HG03066 (cell line): ENCODE measurements at regions not wholly inside any gene's neighbourhood (a gene's known extent, or its start where the extent isn't known, plus 50 kb on each side); places are given as distances from the start of the nearest gene placed in this dataset.

ENCODE experiments used
- ATAC-seq: cut with Tn5 transposase; IDR thresholded peaks from one replicate; pipeline ENCODE4 v1.9.1; 2021; ENCODE audit warnings: low read depth; ENCODE audit not compliant: unreplicated experiment

DNA sequence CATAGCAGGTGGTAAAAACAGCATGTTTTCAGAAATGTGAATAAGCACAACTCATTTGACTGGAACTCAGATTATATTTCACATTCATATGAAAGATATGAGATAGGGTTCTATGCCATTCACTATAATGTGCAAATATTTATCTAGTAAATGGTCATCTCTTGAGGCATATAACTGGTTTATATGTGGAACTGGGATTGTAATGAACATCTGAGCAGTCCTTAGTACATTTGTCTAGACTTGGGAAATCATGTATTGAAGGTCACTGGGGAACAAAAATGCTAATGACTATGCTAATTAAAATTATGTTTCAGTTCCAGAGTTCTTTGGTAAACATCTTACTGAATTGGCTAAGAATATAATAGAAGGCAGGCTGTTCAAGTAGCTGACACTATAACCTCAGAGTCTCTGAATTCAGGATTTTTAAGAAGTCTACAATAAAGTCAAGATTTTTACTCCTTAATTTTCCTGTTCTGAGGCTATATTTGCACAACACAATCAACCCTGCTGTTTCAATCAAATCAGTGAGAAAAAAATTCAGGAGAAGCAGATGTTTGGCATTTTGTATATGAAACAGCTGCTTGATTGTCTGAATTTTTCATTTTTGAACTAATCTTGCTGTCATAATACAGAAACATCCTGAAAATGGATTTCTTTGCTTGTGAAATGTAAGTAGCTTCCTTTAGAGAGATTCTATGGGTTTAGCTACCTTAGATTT is 244.8 kb upstream of the RGS18 start:
- ATAC-seq = no peak

DNA sequence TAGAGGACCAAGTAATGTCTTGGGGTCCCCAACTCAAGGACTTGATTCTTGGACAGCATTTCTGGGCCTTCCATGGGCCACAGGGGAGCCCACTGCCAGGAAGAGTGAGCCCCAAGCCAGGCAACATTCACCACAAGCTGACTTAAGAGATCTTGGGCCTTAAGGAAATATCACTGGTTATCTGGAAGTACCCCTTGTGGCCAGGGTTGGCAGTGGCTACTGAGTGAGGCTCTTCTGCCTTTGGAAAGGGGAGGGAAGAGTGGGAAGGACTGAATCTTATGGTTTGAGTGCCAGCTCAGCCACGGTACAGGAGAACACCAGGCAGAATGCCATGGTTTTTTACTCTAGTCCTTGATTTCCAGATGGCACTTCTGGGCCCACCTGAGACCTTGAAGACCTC is 228.9 kb upstream of the RGS18 start:
- ATAC-seq = no peak

DNA sequence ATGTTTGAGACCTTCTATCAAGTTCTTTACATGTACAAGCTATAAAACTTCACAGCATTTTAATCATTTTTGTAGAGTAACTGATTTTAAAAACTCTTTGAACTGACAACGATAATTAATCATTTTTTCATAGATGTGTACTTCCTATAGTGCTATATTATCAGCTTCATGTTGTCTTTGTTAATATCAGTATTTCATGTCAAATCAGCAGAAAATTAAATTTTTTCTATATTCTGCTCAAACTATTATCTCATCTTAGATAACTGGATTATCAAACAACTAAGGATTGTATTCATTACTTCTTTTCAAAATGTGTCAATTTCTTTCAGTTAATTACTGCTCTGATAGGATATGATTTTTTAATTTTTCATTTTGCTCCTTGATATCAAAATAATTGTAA is 214.6 kb upstream of the RGS18 start:
- ATAC-seq = no peak

DNA sequence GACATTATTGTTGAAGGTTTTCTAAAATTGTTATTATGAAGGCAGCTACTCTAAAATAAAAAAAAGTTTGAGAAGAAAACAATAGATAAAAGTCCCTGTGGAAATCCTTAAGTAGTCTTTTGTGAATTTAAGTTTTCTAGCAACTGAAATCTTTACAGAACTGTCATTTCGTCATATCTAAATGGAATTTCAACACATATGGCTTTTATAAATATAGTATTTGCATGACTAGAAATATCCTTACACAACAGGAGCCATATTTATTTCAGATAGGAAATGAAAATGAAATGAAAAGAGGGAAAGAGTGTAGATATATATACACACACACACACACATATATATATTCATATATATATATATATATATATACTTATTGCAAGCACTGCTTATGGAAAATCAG is 204.7 kb upstream of the RGS18 start:
- no peak for ATAC-seq

DNA sequence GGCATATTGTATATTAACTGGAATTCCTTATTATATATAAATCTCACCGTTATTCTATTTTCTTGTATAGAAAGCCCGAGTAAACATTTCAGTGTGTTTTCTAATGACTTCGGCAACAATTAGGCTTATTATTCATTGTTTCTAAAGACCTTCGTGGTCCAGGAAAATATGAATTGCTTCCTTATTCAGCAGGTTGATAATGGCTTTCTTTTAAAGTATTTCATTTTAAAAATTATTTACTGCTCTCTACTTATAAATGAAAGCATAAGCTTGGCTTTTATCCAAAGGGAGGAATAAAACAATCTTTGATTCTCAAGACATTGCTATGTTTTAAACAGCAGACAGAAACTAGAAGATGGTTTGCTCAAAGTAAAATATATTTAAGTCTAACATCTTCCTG is 198.4 kb upstream of the RGS18 start:
- ATAC-seq = no peak

DNA sequence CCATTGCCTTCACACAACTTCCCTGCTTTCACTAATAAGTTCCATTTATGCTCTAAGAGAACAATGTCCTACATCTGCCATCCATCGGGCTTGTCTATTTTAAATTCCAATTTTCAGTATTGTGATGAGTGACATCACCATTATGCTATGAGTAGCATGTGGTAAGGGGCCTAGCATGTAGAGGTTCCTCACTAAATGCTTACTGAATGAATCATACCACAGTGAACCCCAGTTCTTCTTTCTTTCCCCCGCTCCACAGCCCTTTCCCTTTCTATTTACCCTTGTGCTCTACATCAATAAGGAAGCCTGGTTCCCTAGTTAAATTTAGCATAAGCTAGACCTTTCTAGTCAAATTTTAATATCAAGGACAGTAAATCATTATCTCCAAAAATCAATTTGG is 195.0 kb upstream of the RGS18 start:
- no peak for ATAC-seq

DNA sequence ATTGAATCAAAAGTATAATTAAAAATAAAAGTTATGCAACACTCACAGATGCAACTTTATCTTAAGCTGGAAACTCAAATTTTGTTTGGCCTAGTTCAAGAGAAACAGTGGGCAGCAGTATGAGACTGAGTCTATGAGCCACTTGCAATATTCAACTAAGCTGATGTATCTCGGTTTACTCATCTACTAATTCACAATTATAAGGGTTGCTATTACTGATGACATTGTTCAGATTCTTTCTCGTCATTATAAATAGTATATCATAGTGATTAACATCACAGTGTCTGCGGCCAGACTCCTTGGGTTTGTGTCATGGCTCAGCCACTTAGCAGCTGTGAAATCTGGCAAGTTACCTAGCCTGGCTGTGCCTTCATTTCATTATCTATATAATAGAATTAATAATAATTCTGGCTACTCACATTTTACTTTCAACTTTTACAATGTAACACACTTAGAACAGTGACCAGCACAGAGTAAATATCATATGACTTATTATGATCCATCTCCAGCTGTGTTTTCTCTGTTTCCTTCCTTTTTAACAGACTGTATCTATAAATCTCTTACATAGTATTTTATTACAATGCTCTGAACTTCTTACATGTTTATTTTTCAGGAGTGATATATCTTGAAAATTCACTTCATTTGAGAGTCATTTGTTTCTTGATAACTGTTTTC is 194.3 kb upstream of the RGS18 start:
- no peak for ATAC-seq

DNA sequence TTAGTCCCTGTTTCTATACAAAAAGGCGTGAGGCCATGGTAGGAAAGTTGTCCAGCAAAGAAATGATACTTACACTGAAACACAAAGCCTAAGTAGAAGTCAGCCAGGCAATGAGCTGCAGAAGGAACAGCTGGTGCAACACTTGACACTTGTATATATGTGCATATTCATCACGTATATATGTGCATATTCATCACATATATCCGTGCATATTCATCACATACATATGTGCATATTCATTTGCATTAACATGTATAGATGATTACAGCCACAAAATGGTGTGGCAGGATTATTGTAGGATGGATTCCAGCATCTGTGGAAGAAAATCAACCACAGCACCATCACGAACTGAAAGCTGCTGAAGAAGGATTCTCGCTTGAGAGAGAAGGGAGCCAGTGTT is 189.0 kb upstream of the RGS18 start:
- no peak for ATAC-seq

DNA sequence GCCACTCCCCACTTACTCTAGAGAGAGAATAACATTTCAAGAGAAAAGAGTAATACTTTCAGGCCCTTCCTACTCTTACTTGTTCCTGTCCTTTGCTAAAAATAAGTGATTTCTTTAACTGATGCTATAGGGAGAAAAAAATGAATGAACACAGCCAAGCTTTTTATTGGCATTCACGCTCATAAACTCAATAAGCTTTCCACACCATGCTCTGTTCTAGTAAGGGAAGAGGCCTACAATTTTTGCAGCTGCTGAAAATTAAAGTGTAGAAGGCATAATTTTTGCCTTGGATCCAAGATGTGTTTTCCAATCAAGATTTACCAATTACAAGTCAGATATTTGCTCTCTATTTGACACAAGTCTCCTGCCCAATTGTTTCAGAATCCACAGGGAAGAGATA is 188.1 kb upstream of the RGS18 start:
- ATAC-seq = no peak

DNA sequence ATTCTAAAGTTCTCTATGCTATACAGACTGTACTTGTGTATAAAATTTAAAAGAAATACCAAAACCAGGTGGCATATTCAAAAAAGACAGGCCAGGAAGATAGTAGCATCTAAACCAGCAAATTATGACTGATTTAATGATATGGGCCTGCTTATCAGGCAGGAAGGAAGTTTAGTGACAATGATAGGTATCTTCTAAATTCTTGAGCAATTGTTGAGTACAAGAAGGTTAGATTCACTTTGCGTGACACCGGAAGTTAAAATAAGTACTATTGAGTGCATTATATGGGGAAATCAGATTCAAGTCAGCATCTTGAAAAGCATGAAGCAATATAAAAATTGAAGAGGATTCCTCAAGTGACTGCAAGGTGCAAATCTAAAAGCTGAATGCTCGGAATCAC is 186.8 kb upstream of the RGS18 start:
- ATAC-seq = no peak

DNA sequence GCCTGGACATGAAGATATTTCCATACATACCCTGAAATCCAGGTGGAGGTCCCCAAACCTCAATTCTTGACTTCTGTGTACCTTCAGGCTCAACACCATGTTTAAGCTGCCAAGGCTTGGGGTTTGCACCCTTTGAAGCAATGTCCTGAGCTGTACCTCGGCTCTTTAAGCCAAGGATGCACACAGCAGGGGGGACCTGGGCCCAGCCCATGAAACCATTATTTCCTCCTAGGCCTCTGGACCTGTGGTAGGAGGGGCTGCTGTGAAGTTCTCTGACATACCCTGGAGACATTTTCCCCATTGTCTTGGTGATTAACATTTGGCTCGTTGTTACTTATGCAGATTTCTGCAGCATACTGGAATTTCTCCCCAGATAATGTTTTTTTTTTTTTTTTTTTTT is 184.3 kb upstream of the RGS18 start:
- no peak for ATAC-seq

DNA sequence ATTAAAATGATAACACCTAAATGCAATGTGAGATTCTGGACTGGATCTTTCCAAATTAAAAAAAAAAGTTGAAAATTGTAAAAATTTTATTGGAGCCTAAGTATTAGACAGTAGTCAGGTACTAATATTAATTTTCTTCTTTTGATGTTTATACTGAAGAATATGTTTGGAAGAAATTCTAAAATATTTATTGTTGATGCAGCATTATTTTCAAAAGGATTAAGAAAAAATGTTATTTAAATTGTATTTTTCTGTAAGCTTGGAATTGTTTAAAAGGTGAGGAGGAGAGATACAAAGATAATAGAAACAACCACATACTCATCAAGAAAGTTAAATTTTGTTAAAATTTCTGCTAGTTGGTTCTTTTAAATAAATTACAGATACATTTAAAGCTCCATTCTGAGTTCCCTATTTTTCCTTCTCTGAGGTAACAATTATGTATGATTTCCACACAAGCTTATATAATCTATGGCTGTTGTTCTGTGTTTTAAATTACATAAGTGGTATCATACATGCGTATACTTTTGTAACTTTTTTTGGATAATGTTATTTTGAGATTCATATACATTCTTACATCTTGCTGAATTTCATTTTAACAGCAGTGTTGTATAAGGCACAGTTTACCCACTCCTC is 180.3 kb upstream of the RGS18 start:
- ATAC-seq = no peak

DNA sequence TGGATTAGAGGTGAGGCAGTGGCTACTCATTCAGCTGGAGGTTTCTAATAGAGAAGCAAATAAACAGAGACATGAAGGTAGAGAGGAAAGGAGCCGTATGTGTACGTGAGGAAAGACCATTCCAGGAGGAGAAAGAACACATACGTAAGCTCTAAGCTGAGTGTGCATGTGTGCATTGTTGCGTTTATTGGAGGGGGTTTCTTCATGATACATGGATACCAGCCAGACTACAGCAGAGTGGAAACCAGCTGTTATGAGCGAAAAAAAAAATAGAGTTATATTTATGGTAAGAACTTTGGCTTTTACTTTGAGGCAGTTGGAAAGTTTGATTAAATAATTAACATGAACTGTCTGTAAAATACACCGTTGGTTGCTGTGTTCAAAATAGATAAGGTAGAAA is 173.4 kb upstream of the RGS18 start:
- no peak for ATAC-seq

DNA sequence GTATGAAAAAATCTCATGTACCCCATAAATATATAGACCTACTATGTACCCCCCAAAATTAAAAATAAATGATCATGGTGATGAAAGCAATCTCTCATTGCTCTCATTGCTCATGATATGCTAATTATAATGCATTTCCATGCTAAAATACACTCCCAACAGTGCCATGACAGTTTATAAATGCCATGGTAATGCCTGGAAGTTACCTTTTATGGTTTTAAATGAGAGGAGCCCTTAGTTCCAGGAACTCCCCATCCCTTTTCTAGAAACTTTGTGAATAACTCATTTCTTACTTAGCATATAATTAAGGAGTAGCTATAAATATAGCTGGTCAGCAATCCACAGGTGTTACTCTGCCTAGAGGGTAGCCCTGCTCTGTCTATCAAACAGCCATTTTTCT is 166.1 kb upstream of the RGS18 start:
- no peak for ATAC-seq

DNA sequence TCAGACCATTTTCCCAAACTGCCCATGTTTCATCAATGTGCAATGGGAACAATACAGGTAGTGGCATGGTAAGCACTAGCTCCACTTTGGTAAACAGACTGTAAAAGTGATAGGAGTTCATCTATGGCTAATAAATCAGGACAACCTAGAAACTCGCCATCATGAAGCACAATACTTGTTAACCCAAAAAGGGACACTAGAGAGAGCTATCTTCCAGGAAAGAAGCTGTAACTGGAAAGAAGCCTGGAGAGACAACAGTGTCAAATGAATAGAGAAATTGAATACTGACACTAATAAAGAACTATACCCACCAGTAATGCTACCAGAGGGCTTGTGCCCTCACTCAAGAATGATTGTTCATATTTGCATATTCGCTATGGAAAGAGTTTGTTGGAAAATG is 164.7 kb upstream of the RGS18 start:
- ATAC-seq = no peak

DNA sequence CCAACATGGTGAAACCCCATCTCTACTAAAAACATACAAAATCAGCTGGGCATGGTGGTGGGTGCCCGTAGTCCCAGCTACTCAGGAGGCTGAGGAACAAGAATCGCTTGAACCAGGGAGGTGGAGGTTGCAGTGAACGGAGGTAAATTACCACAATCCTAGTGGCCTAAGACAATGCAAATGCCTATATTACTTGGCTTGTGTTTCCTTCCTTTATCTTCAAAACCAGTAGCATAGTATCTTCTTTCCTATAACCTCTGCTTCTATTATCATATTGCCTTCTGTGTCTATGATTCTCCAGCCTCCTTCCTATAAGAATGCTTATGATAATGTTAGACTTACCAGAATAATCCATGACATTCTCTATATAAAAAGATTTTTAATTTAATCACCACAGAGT is 156.2 kb upstream of the RGS18 start:
- ATAC-seq = no peak

DNA sequence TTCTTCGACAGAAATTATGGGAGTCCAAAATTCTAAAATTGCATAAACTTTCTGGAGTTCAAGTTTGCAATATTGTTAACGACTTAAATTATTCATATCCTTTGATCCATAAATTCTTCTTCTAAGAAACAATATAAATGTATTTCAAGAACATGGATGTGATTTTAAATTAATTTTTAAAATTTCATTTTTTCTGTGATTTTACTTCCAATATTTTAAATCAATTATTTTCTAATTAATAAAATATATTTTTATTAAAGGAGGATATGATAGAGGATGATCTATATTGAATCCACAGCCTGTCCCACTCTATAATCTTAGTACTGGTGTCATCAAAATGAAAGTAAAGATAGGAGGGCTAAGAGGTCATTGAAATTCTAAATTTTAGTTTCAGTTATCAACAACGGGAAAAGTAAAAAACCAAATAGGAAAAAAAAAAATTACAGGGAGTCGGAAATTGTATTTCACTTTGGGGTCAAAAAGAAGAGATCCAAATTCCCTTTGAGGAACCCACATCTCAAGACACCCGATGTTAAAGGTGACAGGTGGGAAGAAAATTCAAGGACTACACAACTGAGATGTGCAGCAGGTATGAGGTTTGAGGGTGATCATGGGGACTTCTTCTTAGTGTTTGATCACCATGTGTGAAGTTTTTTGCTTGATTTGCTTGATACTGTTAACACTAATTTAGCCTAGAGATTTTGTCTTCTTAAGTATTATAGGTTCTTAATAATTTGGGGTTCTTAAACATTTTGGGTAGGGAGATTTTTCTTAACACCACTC is 154.8 kb upstream of the RGS18 start:
- ATAC-seq = no peak

DNA sequence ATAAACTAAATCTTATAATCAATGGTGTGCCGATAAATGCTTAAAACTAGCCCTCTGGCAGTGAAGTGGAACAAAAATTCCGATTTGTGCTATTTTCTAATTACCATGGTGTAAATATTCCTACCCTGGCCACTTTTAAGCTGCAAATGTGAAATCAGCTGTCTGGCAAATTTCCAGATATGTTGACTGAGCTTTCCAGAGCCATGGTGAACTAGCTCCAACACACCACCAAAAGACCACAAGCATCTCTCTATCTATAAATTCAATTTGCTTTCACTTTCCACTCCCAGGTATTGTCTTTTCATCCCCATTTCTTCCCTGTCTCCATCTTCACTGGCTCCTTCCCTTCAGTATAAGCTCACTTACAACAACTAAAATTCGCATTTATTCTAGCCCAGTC is 152.3 kb upstream of the RGS18 start:
- ATAC-seq = no peak

DNA sequence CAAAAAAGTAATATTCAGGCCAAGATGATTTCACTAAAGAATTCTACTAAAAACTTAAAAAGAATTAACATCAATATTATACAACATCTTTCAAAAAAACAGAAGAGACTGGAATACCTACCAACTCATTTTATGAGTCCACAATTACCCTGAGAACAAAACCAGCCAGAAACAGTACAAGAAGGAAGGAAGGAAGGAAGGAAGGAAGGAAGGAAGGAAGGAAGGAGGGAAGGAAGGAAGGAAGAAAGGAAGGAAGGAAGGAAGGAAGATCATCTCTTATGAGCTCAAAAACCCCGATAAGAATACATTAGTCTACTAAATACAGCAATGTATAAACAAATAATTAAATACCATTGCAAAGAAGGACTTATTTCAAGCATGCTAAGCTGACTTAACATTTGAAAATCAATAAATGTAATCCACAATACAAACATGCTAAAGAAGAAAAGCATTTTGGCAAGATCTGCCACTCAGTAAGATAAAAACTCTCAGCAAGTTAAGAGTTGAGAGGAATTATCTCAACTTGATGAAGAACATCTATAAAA is 149.9 kb upstream of the RGS18 start:
- no peak for ATAC-seq

DNA sequence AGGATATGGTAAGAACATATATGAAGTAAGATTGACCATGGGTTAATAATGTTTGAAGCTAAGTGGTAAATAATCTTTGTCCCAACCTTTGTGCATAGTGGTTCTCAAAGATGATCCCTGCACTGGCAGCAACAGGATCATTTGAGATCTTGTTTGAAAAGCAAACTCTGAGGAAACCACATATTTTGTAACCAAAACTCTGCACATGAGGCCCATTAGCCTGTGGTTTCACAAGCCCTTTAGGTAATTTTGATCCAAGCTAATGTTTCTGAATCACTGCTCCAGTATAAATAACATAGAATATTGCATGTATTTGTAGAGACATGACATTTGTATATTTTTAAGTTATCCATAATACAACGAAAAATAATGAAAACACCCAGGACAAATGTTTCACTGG is 147.9 kb upstream of the RGS18 start:
- no peak for ATAC-seq

DNA sequence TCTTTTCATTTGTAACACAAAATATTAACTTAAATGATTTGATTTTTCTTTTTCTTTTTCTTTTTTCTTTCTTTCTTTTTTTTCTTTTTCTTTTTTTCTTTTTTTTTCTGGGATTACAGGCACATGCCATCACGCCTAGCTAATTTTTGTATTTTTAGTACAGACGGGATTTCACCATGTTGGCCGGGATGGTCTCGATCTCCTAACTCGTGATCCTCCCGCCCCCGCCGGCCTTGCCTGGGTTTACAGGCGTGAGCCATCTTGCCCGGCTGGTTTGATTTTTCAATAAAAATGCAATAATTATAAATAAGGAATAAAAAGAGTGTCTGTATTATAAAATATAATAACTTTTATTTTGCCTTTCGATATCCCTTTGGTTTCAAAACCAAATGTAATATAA is 146.7 kb upstream of the RGS18 start:
- no peak for ATAC-seq
